ENCODE measurements at regions not wholly inside any gene's neighbourhood (a gene's known extent, or its start where the extent isn't known, plus 50 kb on each side); places are given as distances from the start of the nearest gene placed in this dataset.

DNA sequence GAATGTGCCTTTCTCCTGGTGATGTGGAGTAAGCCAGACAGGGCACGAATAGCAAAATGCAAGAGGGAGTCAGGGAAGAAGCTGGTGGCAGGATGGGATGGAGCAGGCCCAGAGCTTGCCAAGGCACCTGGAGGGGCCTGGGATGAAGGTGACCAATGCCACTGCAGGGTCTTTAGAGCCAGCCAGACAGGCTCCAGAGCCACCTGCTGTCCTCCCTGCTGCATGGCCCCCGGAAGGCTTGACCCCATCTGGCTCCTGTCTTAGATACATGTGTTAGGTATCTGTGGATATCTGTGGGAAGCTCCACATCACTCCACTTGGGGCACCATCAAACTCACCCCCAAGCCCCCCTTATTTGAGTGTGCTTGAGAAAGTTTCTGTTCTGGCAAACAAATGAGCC, 99.9 kb upstream of the ATL2 start:
- 63% methylated on average over 1 of the region's 2 CpGs for WGBS
- Histone ChIP-seq H3K4me1 (peaks cover 0 to 37% (median 19%) of the 10 kb centered on the region in 4 donors), H3K9me3 (peaks cover 0 to 17% (median 9%) of the 10 kb centered on the region in 4 donors), H3K4me3 (no peak overlapping the region), H3K36me3 (peaks cover 0 to 6% (median 0%) of the 10 kb centered on the region in 4 donors), H3K27me3 (no peaks in the 10 kb centered on the region), H3K27ac (replicated peaks in 1 of 4) (peak overlapping the region in 1 of 4 donors; percentile 21)
- no peak for DNase-seq (ENCODE audit: extremely low spot score)
- intact Hi-C loops (cut with DNase I), result no loop called here
- TF ChIP-seq EP300 (IDR thresholded peaks at IDR 0.05) (no peak), POLR2A (IDR thresholded peaks at IDR 0.05; ENCODE audit: low read depth) (no peak), POLR2AphosphoS5 (IDR thresholded peaks at IDR 0.05) (no peak), CTCF (IDR thresholded peaks at IDR 0.05) (no peak)

- TF ChIP-seq EP300 (IDR thresholded peaks at IDR 0.05) (no peak), POLR2AphosphoS5 (IDR thresholded peaks at IDR 0.05) (no peak), CTCF (IDR thresholded peaks at IDR 0.05) (no peak), POLR2A (IDR thresholded peaks at IDR 0.05; ENCODE audit: low read depth) (no peak)
Measured at GRCh38 chr2:38475567-38475881, 98.5 kb upstream of the ATL2 start.

GRCh38 chr2:38474715-38475566, 97.9 kb upstream of the ATL2 start:
- H3K27ac ChIP-seq (replicated peaks in 1 of 4), result peak overlapping the region; percentile 68 to 74 (median 69)
- H3K36me3 ChIP-seq, result no peaks in the 10 kb centered on the region
- H3K4me1 ChIP-seq, result peaks cover 0 to 46% (median 25%) of the 10 kb centered on the region in 4 donors
- peaks cover 0 to 1% (median 0%) of the 10 kb centered on the region in 4 donors for H3K9me3 ChIP-seq
- DNase-seq (ENCODE audit: extremely low spot score), result no peak
- no peak for TF ChIP-seq POLR2A (IDR thresholded peaks at IDR 0.05; ENCODE audit: low read depth)
- no peak for TF ChIP-seq EP300 (IDR thresholded peaks at IDR 0.05)
- peak; percentile 37 to 41 (median 40) for TF ChIP-seq CTCF (IDR thresholded peaks at IDR 0.05)
- TF ChIP-seq POLR2AphosphoS5 (IDR thresholded peaks at IDR 0.05), result peak; percentile 31 to 43
- WGBS, result 48% methylated on average over 6 of the region's 6 CpGs
- H3K4me3 ChIP-seq, result no peak overlapping the region
- intact Hi-C loops (cut with DNase I), result no loop called here
- no peaks in the 10 kb centered on the region for H3K27me3 ChIP-seq

More at GRCh38 chr2:38475567-38475881, 98.5 kb upstream of the ATL2 start:
- H3K27me3 ChIP-seq, result no peaks in the 10 kb centered on the region
- 88% methylated on average over 3 of the region's 3 CpGs for WGBS
- no peak overlapping the region for H3K4me3 ChIP-seq
- intact Hi-C loops (cut with DNase I), result no loop called here
- peaks cover 0 to 40% (median 19%) of the 10 kb centered on the region in 4 donors for H3K4me1 ChIP-seq
- no peak for DNase-seq (ENCODE audit: extremely low spot score)
- H3K9me3 ChIP-seq, result peaks cover 0 to 7% (median 5%) of the 10 kb centered on the region in 4 donors
- H3K36me3 ChIP-seq, result peaks cover 0 to 2% (median 0%) of the 10 kb centered on the region in 4 donors
- peak overlapping the region; percentile 68 to 74 (median 69) for H3K27ac ChIP-seq (replicated peaks in 1 of 4)

DNA sequence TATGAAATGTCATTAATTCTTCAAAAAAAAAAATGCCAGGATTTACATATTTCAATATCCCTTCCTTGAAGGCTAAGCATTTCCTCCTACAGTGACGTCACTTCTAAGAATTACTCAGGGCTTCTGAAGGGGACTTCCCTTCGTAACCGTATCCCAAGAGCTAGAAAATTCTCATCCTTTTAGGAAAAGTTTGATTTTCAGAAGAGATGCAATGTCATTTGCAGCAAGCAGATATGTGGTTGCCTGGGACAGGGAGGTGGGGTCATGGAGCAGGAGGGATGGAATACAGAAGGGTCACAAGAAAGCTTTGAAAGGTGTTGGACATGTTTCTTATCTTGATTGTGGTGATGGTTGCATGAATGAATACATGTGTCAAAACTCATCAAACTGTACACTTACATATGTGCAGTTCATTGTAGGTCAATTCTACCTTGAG, 97.0 kb upstream of the ATL2 start:
- peak overlapping the region in 3 of 4 donors; percentile 68 to 74 (median 70) for H3K27ac ChIP-seq (replicated peaks in 1 of 4)
- no peaks in the 10 kb centered on the region for H3K27me3 ChIP-seq
- no peak overlapping the region for H3K4me3 ChIP-seq
- intact Hi-C loops (cut with DNase I), result no loop called here
- DNase-seq (ENCODE audit: extremely low spot score), result no peak
- TF ChIP-seq POLR2A (IDR thresholded peaks at IDR 0.05; ENCODE audit: low read depth) (no peak), CTCF (IDR thresholded peaks at IDR 0.05) (no peak), POLR2AphosphoS5 (IDR thresholded peaks at IDR 0.05) (no peak), EP300 (IDR thresholded peaks at IDR 0.05) (no peak)
- no peaks in the 10 kb centered on the region for H3K36me3 ChIP-seq
- WGBS, result 73% methylated on average over 3 of the region's 3 CpGs
- no peaks in the 10 kb centered on the region for H3K9me3 ChIP-seq
- H3K4me1 ChIP-seq, result peaks cover 0 to 53% (median 34%) of the 10 kb centered on the region in 4 donors
